SKM-1 (cell line): ENCODE measurements at regions not wholly inside any gene's neighbourhood (a gene's known extent, or its start where the extent isn't known, plus 50 kb on each side); places are given as distances from the start of the nearest gene placed in this dataset.

Experiments
- DNase-seq: peaks from one replicate; lab custom pipeline; 2025; ENCODE audit not compliant: unreplicated experiment; lab: John Stamatoyannopoulos, UW

GRCh38 chr6:102525336-102525735 lies 1131.8 kb downstream of the GRIK2 start:
- no peak for DNase-seq

GRCh38 chr6:102520966-102521365 lies 1127.5 kb downstream of the GRIK2 start:
- DNase-seq, result no peak

GRCh38 chr6:102517506-102517905 lies 1124.0 kb downstream of the GRIK2 start:
- DNase-seq, result no peak

GRCh38 chr6:102501615-102502014 lies 1108.1 kb downstream of the GRIK2 start:
- no peak for DNase-seq

GRCh38 chr6:102494808-102495207 lies 1101.3 kb downstream of the GRIK2 start:
- DNase-seq, result no peak

DNA sequence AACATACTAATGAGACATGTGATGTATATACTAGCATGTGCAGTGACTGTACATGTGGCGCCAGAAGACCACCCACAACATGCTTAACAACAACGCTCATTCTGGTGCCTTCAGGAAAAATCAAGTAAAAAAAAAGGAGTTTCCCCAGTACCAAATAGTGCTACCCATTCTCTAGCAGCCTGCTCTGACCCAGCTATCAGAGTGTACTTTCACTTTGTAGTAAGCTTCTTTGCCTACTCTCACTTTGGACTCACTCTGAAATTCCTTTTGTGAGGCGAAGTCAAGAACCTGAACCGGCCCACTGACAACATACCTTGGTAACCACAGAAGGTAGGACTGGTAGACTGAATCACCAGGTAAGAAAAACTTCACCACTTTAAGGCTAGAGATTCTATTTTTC lies 1100.0 kb downstream of the GRIK2 start:
- DNase-seq, result no peak

DNA sequence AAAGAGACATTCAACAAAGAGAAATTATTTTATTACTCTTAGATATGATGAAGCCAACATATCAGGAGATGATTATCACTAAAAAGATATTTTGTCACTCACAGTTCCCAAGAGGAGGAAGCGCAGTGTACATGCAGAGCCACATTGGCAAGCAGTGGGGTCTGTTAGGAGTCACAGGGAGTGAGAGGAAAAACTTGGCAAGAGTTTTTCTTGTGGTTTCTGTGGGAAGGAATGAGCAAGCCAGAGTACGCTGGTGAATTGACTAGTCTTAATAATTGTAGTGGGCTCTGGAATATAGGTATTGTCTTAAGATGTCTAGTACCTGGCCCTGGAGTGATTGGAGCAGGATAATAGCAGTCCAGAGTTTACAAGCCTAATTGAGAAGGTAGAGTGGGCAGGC lies 1095.2 kb downstream of the GRIK2 start:
- no peak for DNase-seq

DNA sequence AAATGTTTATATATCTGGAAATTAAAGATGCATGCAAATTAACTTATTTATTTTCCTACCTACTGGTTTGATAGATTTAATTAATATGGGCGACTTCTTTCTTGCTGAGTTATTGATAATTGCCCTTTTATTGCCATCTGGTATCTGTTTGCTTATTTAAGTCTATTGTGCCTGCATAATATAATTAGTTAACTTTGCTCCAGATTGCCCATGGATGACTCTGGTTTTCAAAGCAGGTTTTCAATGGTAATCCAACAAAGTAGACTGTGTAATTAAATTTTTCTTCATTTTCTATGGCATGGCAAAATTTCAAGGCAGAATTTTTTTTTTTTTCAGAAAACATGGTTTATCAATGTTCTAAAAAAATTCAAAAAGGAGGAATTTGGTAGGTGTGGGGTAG lies 1092.0 kb downstream of the GRIK2 start:
- DNase-seq, result no peak

DNA sequence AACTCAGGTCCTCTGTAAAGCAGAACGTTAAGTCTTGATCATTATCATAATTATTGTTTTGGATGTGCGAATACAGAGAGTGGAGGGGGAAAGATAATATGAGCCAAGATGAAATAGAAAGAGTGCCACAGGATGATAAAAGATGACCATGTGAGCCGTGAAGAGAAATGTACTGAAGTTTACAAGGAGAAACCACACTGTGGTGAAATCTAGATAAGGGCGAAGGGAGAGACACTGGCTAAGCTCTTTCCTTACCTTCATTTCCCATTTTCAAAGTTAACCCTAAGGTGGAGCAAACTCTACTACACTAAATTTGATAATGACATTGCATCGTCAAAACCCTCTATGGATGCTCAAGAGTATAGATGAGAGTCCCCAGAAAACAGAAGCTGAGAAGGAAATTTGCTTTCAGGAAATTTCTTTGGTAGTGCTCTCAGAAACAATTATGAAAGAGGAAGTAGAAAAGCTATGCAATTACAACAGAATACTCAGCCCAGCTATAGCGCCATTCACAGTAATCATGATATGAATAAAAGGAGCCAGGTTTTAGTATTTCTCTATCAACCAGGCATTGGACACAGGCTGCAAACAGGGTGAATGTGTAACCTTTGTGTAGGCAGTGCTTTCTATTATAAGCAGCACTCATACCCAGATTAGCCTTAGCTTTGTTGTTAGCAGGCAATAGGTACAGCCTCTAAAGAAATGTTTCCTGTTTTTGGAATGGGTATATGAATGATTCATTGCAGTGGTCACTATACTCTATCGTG lies 1080.7 kb downstream of the GRIK2 start:
- peak; percentile 87 for DNase-seq

DNA sequence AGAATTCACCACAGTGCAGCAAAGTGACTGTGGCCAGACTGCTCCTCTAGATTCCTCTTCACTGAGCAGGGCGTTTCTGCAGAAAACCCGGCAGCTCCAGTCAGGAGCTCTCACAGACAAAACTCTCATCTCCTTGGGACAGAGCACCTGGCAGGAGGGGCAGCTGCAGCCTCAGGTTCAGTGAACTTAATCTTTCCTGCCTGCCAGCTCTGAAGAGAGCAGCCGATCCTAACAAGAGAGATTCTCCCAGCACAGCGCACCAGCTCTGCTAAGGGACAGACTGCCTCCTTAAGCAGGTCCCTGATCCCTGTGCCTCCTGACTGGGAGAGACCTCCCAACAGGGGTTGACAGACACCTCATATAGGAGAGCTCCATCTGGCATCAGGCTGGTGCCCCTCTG lies 1065.5 kb downstream of the GRIK2 start:
- no peak for DNase-seq

DNA sequence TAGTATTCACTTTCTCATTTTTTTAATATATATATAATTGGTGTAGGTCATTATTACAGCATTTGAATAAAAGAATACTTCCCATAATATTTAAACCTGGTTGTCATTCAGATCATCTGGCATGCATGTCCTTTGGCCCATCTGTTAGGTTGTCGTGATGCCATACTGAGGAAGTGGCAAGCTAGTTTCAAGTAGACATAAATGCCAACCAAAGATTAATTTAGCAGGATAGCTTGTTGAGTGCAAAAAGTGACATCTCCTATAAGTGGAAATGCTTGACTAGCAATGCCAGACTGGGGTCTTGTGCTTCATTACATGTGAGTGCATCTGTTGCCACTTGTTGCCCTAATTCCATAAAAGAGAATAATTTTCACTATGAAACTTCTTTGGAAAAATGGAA lies 1044.7 kb downstream of the GRIK2 start:
- no peak for DNase-seq

GRCh38 chr6:102417368-102417998 lies 1024.0 kb downstream of the GRIK2 start:
- DNase-seq, result peak; percentile 84

GRCh38 chr6:102415891-102416290 lies 1022.4 kb downstream of the GRIK2 start:
- no peak for DNase-seq

- no peak for DNase-seq
Observed at GRCh38 chr6:102411796-102412195, 1018.3 kb downstream of the GRIK2 start.

- DNase-seq, result no peak
Observed at GRCh38 chr6:102407886-102408741, 1014.6 kb downstream of the GRIK2 start.

GRCh38 chr6:102405860-102406259 lies 1012.4 kb downstream of the GRIK2 start:
- no peak for DNase-seq

GRCh38 chr6:102402635-102403329 lies 1009.3 kb downstream of the GRIK2 start:
- no peak for DNase-seq

DNA sequence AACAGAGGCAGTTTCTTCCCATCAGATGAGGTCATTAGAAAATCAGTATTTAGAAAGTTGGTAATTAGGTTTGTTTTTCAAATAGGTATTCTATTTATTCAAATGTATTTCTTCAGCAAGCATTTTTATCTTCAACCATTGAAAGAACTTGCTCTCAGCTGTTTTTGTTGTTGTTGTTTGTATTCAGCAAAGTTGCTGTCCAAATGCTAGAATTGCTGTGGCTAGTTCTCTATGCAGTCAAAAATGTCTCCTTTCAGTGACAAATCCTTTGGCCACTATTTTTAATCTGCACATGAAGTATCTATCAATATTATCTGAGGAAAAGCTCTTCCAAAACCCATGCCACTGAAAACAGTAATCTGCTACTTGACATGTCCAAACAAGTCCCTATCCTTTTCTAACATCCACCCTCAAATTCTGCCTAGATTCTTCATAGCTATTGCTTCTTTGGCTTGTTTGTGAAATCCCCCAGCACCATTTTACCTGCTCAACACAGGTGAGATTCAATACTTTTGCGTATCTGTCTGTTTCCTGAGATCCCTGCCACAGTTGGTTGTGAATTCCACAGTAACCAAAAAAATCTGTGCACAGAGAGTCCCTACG lies 1005.4 kb downstream of the GRIK2 start:
- DNase-seq, result no peak

DNA sequence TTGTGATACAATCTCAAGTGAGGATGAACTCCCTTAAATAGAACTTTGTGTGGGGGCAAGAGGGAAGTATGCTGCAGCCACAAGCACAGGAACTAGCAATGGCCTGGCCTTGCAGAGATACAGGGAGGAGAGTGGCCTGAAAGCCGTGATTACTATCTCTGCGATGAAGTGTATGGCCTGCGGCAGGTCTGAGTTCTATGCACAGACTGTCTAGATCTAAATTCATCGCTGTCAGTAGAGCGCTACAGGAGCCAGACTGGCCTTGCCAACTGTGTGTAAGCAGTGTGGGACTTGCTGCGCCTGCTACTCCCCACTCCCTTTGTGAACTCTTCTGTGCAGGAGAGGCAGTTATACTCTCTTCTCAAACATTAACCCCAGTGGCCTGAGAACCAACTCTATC lies 997.0 kb downstream of the GRIK2 start:
- no peak for DNase-seq

DNA sequence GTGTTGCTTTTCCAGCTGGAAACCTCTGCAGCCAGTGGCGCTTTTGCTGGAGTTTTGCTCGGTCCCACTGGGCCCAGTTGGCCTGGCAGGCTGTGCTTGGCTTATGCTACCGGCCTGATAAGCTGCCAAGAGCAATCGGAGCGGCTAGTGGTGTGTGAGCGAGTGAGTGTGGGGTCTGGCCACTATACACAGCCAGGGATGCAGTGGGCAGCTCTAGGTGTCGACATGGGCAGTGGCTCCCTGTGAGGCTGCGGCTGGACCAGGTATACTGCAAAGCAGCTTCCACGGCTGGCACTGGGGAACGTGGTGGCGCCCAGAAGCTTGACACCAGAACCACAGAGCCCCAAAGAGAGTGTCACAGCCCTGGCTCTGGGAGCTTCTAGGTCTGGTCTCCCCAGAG lies 996.5 kb downstream of the GRIK2 start:
- DNase-seq, result no peak
